ENCODE measurements at regions not wholly inside any gene's neighbourhood (a gene's known extent, or its start where the extent isn't known, plus 50 kb on each side); places are given as distances from the start of the nearest gene placed in this dataset.
"Not testable (repeated sequence)": the region's sequence is repeated elsewhere in the genome, so short reads cannot be mapped to it uniquely, and the experiment has no call there.

DNA sequence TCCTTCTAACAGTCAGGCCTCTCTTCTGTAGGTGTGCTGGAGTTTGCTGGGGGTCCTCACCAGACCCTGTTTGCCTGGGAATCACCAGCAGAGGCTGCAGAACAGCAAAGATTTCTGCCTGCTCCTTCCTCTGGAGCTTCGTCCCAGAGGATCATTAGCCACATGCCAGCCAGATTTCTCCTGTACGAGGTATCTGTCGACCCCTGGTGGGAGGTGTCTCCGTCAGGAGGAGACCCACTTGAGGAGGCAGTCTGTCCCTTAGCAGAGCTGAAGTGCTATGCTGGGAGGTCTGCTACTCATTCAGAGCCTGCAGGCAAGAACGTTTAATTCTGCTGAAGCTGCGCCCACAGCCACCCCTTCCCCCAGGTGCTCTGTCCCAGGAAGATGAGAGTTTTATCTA lies 611.1 kb upstream of the COBL start:
- H3K36me3 ChIP-seq (replicated peaks in 1 of 2; ENCODE audit: insufficient read depth in 1 of 2, low read depth in 2 of 2) = no peaks in the 10 kb centered on the region
- H3K27ac ChIP-seq = no peak overlapping the region
- no peak for TF ChIP-seq POLR2A (IDR thresholded peaks at IDR 0.05)
- no peak for TF ChIP-seq CTCF (IDR thresholded peaks at IDR 0.05)
- DNase-seq (no peak), ATAC-seq (no peak)
- H3K27me3 ChIP-seq = no peaks in the 10 kb centered on the region
- intact Hi-C loops (cut with DNase I) = no loop called here
- H3K9me3 ChIP-seq = no peaks in the 10 kb centered on the region
- 51 to 56% methylated on average over 5 to 6 of the region's 6 CpGs for WGBS, 2 donors
- no peaks in the 10 kb centered on the region for H3K4me1 ChIP-seq
- H3K4me3 ChIP-seq = no peak overlapping the region

- no peak overlapping the region for H3K27ac ChIP-seq
- H3K4me1 ChIP-seq = no peaks in the 10 kb centered on the region
- no peak overlapping the region for H3K4me3 ChIP-seq
- intact Hi-C loops (cut with DNase I) = no loop called here
- no peaks in the 10 kb centered on the region for H3K27me3 ChIP-seq
- no peak for DNase-seq
- 36 to 50% methylated on average over 3 of the region's 3 CpGs for WGBS, 2 donors
- TF ChIP-seq POLR2A (IDR thresholded peaks at IDR 0.05) (no peak), CTCF (IDR thresholded peaks at IDR 0.05) (no peak)
- no peaks in the 10 kb centered on the region for H3K36me3 ChIP-seq (replicated peaks in 1 of 2; ENCODE audit: insufficient read depth in 1 of 2, low read depth in 2 of 2)
- ATAC-seq = no peak
- H3K9me3 ChIP-seq = no peaks in the 10 kb centered on the region
Observed at GRCh38 chr7:51918581-51918980, 602.0 kb upstream of the COBL start.

DNA sequence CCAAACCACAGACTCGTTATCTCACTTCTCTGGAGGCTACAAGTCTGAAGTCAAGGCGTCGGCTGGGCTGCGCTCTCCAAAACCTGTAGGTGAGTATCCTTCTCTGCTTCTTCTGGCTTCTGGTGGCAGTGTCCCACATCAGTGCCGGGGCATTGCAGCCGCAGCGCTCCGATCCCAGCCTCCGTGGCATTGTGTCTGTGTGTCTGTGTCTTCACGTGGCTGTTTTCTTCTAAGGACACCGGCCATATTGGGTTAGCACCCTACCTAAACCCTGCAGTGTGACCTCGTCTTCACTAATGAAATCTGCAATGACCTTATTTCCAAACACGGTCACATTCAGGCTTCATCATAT lies 584.9 kb upstream of the COBL start:
- WGBS, 2 donors = 82 to 87% methylated on average over 13 of the region's 13 CpGs
- no peaks in the 10 kb centered on the region for H3K36me3 ChIP-seq (replicated peaks in 1 of 2; ENCODE audit: insufficient read depth in 1 of 2, low read depth in 2 of 2)
- H3K9me3 ChIP-seq = no peaks in the 10 kb centered on the region
- H3K4me3 ChIP-seq = no peak overlapping the region
- intact Hi-C loops (cut with DNase I) = no loop called here
- no peak overlapping the region for H3K27ac ChIP-seq
- ATAC-seq (no peak), DNase-seq (no peak)
- TF ChIP-seq POLR2A (IDR thresholded peaks at IDR 0.05) (no peak), CTCF (IDR thresholded peaks at IDR 0.05) (no peak)
- no peaks in the 10 kb centered on the region for H3K4me1 ChIP-seq
- no peaks in the 10 kb centered on the region for H3K27me3 ChIP-seq

DNA sequence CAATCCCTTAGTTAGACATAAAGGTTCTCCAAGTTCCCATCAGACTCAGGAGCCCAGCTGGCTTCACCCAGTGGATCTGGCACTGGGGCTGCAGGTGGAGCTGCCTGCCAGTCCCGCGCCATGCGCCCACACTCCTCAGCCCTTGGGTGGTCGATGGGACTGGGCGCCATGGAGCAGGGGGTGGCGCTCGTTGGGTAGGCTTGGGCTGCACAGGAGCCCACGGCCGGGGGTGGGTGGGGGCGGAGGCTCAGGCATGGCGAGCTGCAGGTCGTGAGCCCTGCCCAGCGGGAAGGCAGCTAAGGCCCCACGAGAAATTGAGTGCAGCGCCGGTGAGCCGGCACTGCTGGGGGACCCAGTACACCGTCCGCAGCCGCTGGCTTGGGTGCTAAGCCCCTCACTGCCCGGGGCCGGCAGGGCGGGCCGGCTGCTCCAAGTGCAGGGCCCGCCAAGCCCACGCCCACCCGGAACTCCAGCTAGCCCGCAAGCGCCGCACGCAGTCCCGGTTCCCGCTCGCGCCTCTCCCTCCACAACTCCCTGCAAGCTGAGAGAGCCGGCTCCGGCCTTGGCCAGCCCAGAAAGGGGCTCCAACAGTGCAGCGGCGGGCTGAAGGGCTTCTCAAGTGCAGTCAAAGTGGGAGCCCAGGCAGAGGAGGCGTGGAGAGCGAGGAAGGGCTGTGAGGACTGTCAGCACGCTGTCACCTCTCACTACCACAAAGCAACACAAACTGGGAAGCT lies 584.3 kb upstream of the COBL start:
- H3K27me3 ChIP-seq; H3K9me3 ChIP-seq; H3K4me3 ChIP-seq; H3K27ac ChIP-seq; ATAC-seq; DNase-seq; H3K4me1 ChIP-seq; intact Hi-C loops (cut with DNase I); H3K36me3 ChIP-seq (replicated peaks in 1 of 2; ENCODE audit: insufficient read depth in 1 of 2, low read depth in 2 of 2): not testable (repeated sequence)
- 94% methylated on average over 26 to 35 of the region's 42 CpGs for WGBS, 2 donors

- TF ChIP-seq POLR2A (IDR thresholded peaks at IDR 0.05) (no peak), CTCF (IDR thresholded peaks at IDR 0.05) (no peak)
- DNase-seq (no peak), ATAC-seq (no peak)
- Histone ChIP-seq H3K36me3 (replicated peaks in 1 of 2; ENCODE audit: insufficient read depth in 1 of 2, low read depth in 2 of 2) (no peaks in the 10 kb centered on the region), H3K27ac (no peak overlapping the region), H3K27me3 (no peaks in the 10 kb centered on the region), H3K4me3 (no peak overlapping the region), H3K9me3 (no peaks in the 10 kb centered on the region), H3K4me1 (no peaks in the 10 kb centered on the region)
- intact Hi-C loops (cut with DNase I) = no loop called here
- WGBS, 2 donors = 67 to 71% methylated on average over 8 to 9 of the region's 9 CpGs
Observed at GRCh38 chr7:51899611-51900010, 583.0 kb upstream of the COBL start.

Measured in body of pancreas (tissue), 4 donors.